Effector memory CD8-positive, alpha-beta T cell (primary cell): ENCODE measurements at regions not wholly inside any gene's neighbourhood (a gene's known extent, or its start where the extent isn't known, plus 50 kb on each side); places are given as distances from the start of the nearest gene placed in this dataset.

ENCODE experiments used
- ATAC-seq: fragments of 150-1000 bp; cut with Tn5 transposase; replicated peaks from 2 replicates; pipeline ENCODE4 v1.10.0; 2021; ENCODE audit warnings: mild to moderate bottlenecking, moderate library complexity
- DNase-seq, 3 experiments: peaks; one replicate each; pipeline ENCODE4 v3.0.0; 2021
- H3K27ac Mint-ChIP-seq, 2 donors: one replicate each; pipeline ENCODE4 v1.8.0; 2022; ENCODE audit warnings: mild to moderate bottlenecking in 2 of 2, mixed read lengths in 2 of 2, moderate library complexity in 2 of 2
- H3K27me3 Mint-ChIP-seq, 2 donors: one replicate each; pipeline ENCODE4 v1.8.0; 2022; ENCODE audit warnings: mixed read lengths in 2 of 2
- H3K36me3 Mint-ChIP-seq: one replicate; pipeline ENCODE4 v1.8.0; 2022; ENCODE audit warnings: mild to moderate bottlenecking, moderate library complexity, mixed read lengths; ENCODE audit not compliant: insufficient read depth
- H3K4me1 Mint-ChIP-seq, 2 donors: one replicate each; pipeline ENCODE4 v1.8.0; 2022; ENCODE audit warnings: low read depth in 2 of 2, mixed read lengths in 2 of 2
- H3K4me3 Mint-ChIP-seq, 2 donors: one replicate each; pipeline ENCODE4 v1.8.0; 2022; ENCODE audit warnings: mild to moderate bottlenecking in 2 of 2, mixed read lengths in 2 of 2, moderate library complexity in 2 of 2
- H3K9me3 Mint-ChIP-seq, 2 donors: one replicate each; pipeline ENCODE4 v1.8.0; 2022; ENCODE audit warnings: mixed read lengths in 2 of 2

DNA sequence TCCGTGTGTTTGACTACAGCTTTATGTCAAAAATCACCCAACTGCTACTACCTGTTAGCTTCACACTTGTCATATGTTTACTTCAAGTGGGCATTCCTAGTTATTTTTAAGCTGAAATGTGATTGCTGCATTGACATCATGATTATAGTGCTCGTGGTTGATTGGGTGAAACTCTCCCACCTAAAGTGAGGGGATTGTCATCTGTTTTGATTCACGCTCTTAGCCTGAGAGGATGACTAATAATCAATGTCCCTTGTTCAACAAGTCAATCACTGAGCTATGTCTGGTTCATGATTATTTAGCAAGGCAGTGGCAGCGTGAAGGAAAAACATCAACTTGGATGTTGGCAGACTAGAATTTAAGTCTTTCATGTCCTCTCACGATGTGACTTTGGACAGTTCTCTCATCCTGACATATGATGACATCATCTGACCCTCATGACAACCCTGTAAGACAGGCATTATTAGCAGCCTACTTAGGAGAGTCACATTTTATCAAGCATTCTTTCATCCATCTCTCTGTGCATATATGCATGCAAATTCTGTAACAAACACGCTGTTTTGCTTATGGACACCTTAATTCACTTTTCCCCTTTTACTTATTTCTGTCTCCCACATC is 352.6 kb upstream of the ZMIZ1 start:
- peaks cover 30 to 54% of the 10 kb centered on the region in 2 donors for H3K27me3 Mint-ChIP-seq
- DNase-seq (no peak), ATAC-seq (no peak)
- no peaks in the 10 kb centered on the region for H3K9me3 Mint-ChIP-seq
- no peaks in the 10 kb centered on the region for H3K36me3 Mint-ChIP-seq
- no peak overlapping the region for H3K27ac Mint-ChIP-seq
- H3K4me3 Mint-ChIP-seq, result no peak overlapping the region
- H3K4me1 Mint-ChIP-seq, result no peaks in the 10 kb centered on the region

DNA sequence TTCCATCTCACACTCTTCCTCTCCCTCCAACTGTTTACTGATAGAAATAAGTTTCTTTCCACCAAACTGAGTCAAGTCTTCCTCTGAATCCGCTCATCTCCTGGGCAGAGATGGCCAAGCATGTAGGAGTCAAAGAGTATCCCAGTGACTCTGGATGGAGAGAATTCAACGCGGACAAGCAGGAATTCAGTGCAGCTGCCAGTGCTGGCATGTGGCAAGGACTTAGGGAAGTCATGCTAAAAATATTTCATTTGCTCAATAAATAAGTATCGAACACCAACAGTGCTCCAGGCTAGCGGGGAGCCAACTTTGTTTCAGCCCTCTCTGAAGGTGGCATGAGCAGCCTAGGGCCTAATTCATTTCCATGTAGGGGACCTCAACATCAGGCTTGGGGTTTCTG is 351.6 kb upstream of the ZMIZ1 start:
- DNase-seq (no peak), ATAC-seq (no peak)
- Mint-ChIP-seq H3K9me3 (no peaks in the 10 kb centered on the region), H3K4me3 (no peak overlapping the region), H3K27me3 (peaks cover 28 to 60% of the 10 kb centered on the region in 2 donors), H3K4me1 (no peaks in the 10 kb centered on the region), H3K36me3 (no peaks in the 10 kb centered on the region), H3K27ac (no peak overlapping the region)

DNA sequence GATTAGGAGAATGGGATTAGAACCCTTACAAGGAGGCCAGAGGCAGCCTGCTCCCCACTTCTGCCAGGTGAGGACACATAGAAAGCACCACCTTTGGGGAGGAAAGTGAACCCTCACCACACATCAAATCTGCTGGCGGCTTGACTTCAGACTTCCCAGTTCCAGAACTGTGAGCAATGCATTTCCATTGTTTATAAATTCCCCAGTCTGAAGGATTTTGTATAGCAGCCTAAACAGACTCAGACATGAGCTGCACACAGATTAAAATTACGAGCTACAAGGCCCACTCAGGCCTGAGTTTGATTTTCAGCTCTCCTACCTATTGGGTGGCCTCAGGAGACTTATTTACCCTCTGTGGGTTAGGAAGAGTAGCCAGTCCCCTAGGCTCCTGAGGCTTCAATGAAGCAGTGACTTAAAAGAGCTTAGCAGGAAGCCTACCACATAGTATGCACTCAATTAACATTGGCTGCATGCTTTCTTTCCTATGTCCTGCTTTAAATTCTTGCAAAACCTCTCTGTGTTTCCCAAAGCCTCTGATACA is 350.7 kb upstream of the ZMIZ1 start:
- no peaks in the 10 kb centered on the region for H3K36me3 Mint-ChIP-seq
- H3K4me1 Mint-ChIP-seq, result no peaks in the 10 kb centered on the region

DNA sequence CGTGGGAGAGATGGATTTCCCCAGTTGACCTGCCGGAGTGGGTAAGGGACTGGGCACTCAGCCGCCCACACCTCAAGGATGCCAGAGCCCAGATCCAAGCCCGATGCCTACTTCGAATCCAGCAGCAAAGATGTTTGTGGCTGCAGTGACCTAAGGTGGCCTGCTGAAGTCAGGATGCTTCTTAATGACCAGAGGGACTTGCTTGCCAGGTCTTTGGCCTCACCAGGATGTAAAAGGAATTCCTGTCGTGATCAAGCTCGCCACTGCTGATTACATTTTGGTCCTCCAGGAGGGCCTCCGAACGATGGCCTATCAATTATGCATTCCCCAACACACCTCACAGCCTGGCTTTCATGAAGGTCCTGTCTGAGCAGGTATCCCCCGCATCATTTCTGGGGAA is 349.5 kb upstream of the ZMIZ1 start:
- Mint-ChIP-seq H3K4me1 (no peaks in the 10 kb centered on the region), H3K4me3 (no peak overlapping the region), H3K9me3 (no peaks in the 10 kb centered on the region), H3K36me3 (no peaks in the 10 kb centered on the region), H3K27ac (no peak overlapping the region), H3K27me3 (peaks cover 31 to 69% of the 10 kb centered on the region in 2 donors)
- ATAC-seq (no peak), DNase-seq (no peak)

More for the DNA sequence above, 350.7 kb upstream of the ZMIZ1 start:
- ATAC-seq (no peak), DNase-seq (no peak)
- peaks cover 28 to 60% of the 10 kb centered on the region in 2 donors for H3K27me3 Mint-ChIP-seq
- no peak overlapping the region for H3K4me3 Mint-ChIP-seq
- no peak overlapping the region for H3K27ac Mint-ChIP-seq
- H3K9me3 Mint-ChIP-seq, result no peaks in the 10 kb centered on the region

DNA sequence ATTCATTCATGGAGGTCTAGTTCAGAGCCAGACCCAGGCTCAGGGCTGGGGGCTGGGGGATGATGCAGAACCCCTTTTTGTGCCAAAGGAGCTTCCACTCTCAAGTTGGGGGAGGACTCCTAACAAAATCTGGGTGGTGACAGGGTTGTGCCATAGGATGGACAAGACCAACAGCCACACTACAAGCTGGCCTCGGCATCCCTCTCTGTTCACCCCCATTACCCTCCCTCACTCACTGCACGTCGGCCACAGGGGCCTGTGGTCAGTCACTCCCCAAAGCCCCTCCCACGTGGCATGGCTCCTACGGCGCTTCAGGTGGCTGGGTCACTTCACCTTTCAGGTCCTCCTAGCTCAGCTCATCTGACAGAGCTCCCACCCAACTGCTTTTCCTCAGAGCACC is 348.7 kb upstream of the ZMIZ1 start:
- Mint-ChIP-seq H3K4me1 (no peaks in the 10 kb centered on the region), H3K9me3 (no peaks in the 10 kb centered on the region), H3K27ac (no peak overlapping the region), H3K36me3 (no peaks in the 10 kb centered on the region), H3K27me3 (peaks cover 39 to 69% of the 10 kb centered on the region in 2 donors), H3K4me3 (no peak overlapping the region)
- DNase-seq (no peak), ATAC-seq (no peak)

DNA sequence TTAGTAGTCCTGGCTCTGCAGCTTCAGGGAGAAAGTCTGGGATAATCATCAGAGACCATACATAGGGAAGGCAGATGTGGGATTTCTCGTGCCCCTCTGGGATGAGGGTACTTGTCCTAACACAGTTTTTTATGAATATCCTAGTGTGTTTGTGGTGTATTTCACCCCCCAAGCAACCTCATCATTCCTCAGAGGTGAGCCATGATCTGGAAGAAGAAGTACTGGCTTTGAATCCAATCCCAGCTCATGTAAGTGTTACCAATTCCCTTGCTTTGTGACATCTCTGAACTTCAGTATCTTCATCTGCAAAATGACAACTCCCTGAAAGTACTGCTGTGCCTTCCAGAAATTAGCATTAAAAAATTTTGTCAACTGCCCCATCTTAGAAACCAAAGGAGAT is 347.5 kb upstream of the ZMIZ1 start:
- Mint-ChIP-seq H3K36me3 (no peaks in the 10 kb centered on the region), H3K9me3 (no peaks in the 10 kb centered on the region), H3K27me3 (peaks cover 51 to 77% of the 10 kb centered on the region in 2 donors), H3K27ac (no peak overlapping the region), H3K4me1 (no peaks in the 10 kb centered on the region), H3K4me3 (no peak overlapping the region)
- no peak for DNase-seq
- ATAC-seq, result no peak

DNA sequence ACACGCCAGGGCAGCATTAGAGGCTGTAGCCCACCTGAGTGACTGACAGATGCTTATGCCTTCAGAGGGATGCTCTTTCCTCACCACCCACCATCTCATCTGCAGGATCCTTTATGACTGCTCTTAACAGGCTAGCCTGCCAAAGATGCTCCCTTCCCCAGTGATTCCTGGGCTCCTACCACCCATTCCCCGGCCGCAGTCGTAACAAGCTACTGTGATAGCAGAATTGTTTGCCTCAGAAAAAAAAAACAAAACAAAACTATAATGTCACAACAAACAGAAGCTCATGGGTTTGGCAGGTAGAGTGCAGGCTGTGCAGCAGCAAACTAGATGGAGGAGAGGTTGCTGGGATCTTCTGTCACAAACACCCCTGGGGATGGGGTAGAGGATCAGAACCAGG is 343.9 kb upstream of the ZMIZ1 start:
- Mint-ChIP-seq H3K9me3 (no peaks in the 10 kb centered on the region), H3K4me1 (no peaks in the 10 kb centered on the region), H3K36me3 (no peaks in the 10 kb centered on the region), H3K4me3 (no peak overlapping the region), H3K27ac (no peak overlapping the region), H3K27me3 (peaks cover 55 to 75% of the 10 kb centered on the region in 2 donors)
- no peak for DNase-seq
- no peak for ATAC-seq

DNA sequence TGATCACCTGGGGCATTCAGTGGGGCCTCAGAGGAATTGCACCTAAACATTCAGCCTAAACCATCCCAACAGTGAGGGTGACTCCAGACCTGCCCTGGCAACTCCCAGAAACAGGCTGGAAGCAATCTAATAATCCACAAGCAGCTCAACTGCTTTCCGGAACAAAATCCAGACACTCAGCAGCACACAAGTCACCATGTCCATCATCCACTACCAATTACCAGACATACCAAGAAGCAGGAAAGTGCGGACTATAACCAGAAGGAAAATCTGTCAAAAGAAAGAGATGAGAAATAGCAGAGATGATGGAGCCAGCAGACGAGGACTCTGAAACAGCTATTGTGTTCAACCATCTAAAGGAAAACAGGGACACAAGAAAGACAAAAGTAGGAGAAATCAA is 342.6 kb upstream of the ZMIZ1 start:
- H3K9me3 Mint-ChIP-seq, result no peaks in the 10 kb centered on the region
- peaks cover 47 to 70% of the 10 kb centered on the region in 2 donors for H3K27me3 Mint-ChIP-seq
- no peak overlapping the region for H3K4me3 Mint-ChIP-seq
- no peak for DNase-seq
- H3K4me1 Mint-ChIP-seq, result no peaks in the 10 kb centered on the region
- H3K36me3 Mint-ChIP-seq, result no peaks in the 10 kb centered on the region
- H3K27ac Mint-ChIP-seq, result no peak overlapping the region
- no peak for ATAC-seq

DNA sequence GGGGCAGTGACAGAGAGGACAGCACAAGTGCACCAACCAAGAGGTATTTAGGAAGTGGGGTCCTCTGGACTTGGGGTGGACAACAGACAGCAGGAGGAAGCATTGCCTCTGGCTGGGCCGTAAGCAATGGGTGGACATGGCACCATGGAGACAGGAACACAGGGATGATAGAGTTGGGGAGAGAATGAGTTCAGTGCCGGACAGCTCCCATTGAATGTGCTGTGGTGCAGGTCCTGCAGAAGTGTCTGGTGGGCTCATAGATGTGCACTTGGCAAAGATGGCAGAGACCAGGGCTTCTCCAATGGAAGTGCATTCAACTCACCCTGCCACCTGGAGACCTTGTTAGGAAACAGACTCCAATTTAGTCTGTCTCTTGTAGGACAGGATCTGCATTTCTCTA is 341.5 kb upstream of the ZMIZ1 start:
- Mint-ChIP-seq H3K27me3 (peaks cover 44 to 70% of the 10 kb centered on the region in 2 donors), H3K27ac (no peak overlapping the region), H3K4me1 (no peaks in the 10 kb centered on the region), H3K9me3 (no peaks in the 10 kb centered on the region), H3K36me3 (no peaks in the 10 kb centered on the region), H3K4me3 (no peak overlapping the region)
- DNase-seq (no peak), ATAC-seq (no peak)

DNA sequence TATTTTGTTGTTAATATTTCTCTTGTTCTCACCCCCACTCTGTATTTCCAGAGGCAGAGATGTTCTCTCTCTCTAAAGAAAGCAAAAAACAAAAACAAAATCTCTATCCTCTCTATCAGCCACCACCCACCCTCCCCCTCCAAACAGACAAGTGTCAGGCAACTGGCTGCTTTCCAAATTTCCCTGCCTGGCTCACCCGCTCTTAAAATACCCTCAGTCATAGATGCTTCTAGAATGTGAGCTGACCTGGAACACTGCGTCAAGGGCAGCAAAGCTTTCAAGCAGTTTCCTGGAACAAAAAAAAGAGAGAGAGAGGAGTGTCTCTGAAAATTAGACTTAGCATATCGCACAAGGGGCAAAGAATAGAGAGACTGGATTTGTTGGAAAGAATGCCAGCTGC is 341.0 kb upstream of the ZMIZ1 start:
- H3K27ac Mint-ChIP-seq, result no peak overlapping the region
- peaks cover 44 to 70% of the 10 kb centered on the region in 2 donors for H3K27me3 Mint-ChIP-seq
- DNase-seq, result no peak
- H3K4me1 Mint-ChIP-seq, result no peaks in the 10 kb centered on the region
- H3K9me3 Mint-ChIP-seq, result no peaks in the 10 kb centered on the region
- no peak for ATAC-seq
- H3K4me3 Mint-ChIP-seq, result no peak overlapping the region
- no peaks in the 10 kb centered on the region for H3K36me3 Mint-ChIP-seq

DNA sequence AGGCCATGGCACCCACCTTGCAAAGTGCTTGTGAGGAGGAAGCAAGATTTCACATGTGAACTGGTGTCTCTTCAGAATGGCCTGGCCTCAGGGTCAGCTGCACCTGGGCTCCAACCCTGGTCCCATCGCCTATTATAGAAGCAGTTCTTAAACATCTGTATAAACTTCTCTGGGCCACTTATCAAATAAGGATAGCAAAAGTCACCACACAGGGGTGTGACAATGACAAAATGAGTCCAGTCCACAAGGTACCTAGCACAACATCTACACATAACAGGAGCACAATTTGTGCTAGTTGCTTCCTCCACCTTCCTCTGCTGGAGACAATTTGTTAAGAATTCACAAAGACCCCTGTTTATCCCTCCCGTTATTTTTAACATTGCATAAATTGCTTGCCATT is 340.6 kb upstream of the ZMIZ1 start:
- peaks cover 44 to 72% of the 10 kb centered on the region in 2 donors for H3K27me3 Mint-ChIP-seq
- H3K9me3 Mint-ChIP-seq, result no peaks in the 10 kb centered on the region

DNA sequence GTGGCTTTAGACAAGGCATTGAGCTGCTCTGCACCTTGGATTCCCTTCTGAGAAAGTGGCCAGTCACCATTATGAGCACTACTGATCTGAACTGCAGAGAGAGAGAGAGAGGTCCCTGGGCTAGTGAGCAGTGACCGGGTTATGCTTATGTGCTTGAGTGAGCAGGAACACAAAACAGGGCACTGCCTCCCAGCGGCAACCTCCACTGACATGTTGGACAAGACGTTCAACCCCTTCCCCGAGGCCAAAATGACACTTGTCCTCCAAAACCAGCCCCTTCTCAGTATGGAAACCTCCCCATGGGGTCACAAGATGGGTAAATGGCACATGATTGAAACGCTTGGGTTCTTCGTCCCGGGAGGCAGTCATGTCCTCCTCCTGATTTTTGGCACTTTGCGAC is 339.4 kb upstream of the ZMIZ1 start:
- Mint-ChIP-seq H3K9me3 (no peaks in the 10 kb centered on the region), H3K36me3 (no peaks in the 10 kb centered on the region), H3K4me3 (no peak overlapping the region), H3K4me1 (no peaks in the 10 kb centered on the region), H3K27ac (no peak overlapping the region), H3K27me3 (peaks cover 34 to 73% of the 10 kb centered on the region in 2 donors)
- no peak for DNase-seq
- no peak for ATAC-seq

More for the DNA sequence above, 340.6 kb upstream of the ZMIZ1 start:
- no peak overlapping the region for H3K4me3 Mint-ChIP-seq
- ATAC-seq (no peak), DNase-seq (no peak)
- H3K27ac Mint-ChIP-seq, result no peak overlapping the region
- no peaks in the 10 kb centered on the region for H3K4me1 Mint-ChIP-seq
- H3K36me3 Mint-ChIP-seq, result no peaks in the 10 kb centered on the region

DNA sequence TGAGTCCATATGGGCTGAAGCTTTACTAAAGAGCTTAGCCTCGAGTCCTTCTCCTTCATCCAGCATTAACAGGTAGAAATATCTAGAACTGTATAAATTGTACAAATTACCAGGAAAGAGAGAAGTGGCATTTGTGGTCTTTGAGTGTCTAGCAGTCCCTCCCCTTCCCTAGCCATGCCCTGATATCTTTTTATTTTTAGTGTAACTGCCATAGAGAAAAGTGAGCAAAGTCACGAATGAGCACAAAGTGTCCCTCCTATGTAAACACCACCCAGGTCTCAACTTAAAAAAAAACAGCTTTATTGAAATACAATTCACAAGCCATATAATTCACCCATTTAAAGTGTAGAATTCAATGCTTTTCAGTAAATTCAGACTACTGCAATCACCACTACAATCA is 339.0 kb upstream of the ZMIZ1 start:
- no peaks in the 10 kb centered on the region for H3K36me3 Mint-ChIP-seq
- no peaks in the 10 kb centered on the region for H3K4me1 Mint-ChIP-seq
- no peak overlapping the region for H3K27ac Mint-ChIP-seq
- peaks cover 32 to 73% of the 10 kb centered on the region in 2 donors for H3K27me3 Mint-ChIP-seq
- no peaks in the 10 kb centered on the region for H3K9me3 Mint-ChIP-seq
- DNase-seq, result no peak
- H3K4me3 Mint-ChIP-seq, result no peak overlapping the region
- no peak for ATAC-seq

DNA sequence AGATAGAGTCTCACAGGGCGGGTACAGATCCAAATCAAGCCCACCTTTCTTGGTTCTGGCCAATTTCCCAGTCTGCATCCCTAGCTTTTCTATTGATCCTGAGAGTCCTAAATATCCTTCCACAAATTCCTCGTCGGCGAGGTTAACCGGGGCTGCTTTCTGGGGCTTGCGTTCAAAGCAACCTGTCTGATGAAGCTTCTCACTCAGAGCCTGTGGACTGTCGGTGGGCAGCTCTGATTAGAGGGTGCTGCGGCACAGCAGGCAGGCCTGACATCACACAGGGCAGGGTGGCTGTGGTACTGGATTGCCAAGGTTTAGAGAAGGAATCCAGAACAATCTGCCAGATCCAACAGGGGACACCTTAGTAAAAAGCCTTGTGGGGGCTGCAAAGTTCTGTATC is 338.0 kb upstream of the ZMIZ1 start:
- Mint-ChIP-seq H3K36me3 (no peaks in the 10 kb centered on the region), H3K27me3 (peaks cover 32 to 73% of the 10 kb centered on the region in 2 donors), H3K4me3 (no peak overlapping the region), H3K4me1 (no peaks in the 10 kb centered on the region), H3K27ac (no peak overlapping the region), H3K9me3 (no peaks in the 10 kb centered on the region)
- ATAC-seq, result no peak
- no peak for DNase-seq
